ENCODE measurements at regions not wholly inside any gene's neighbourhood (a gene's known extent, or its start where the extent isn't known, plus 50 kb on each side); places are given as distances from the start of the nearest gene placed in this dataset.
"Not testable (repeated sequence)": the region's sequence is repeated elsewhere in the genome, so short reads cannot be mapped to it uniquely, and the experiment has no call there.

GRCh38 chr5:136565457-136565856 is 200.1 kb upstream of the TRPC7 start:
- not testable (repeated sequence) for H3K4me2 ChIP-seq (ENCODE audit: insufficient read depth, low read length); H3K79me2 ChIP-seq (ENCODE audit: insufficient read depth, low read length); H2AFZ ChIP-seq (ENCODE audit: low read depth, low read length); H3K27ac ChIP-seq (ENCODE audit: low read length); DNase-seq; H3K9ac ChIP-seq (ENCODE audit: low read depth, low read length); H4K20me1 ChIP-seq (ENCODE audit: insufficient read depth, low read length); H3K4me3 ChIP-seq (ENCODE audit: low read depth in 1 of 2, low read length in 2 of 2); H3K36me3 ChIP-seq (ENCODE audit: insufficient read depth, low read length); ATAC-seq (ENCODE audit: insufficient read depth, low read depth); H3K4me1 ChIP-seq (ENCODE audit: insufficient read depth, low read length); H3K27me3 ChIP-seq (ENCODE audit: insufficient read depth, low read length, poor library complexity); H3K9me3 ChIP-seq (ENCODE audit: insufficient read depth, low read length, severe bottlenecking)

DNA sequence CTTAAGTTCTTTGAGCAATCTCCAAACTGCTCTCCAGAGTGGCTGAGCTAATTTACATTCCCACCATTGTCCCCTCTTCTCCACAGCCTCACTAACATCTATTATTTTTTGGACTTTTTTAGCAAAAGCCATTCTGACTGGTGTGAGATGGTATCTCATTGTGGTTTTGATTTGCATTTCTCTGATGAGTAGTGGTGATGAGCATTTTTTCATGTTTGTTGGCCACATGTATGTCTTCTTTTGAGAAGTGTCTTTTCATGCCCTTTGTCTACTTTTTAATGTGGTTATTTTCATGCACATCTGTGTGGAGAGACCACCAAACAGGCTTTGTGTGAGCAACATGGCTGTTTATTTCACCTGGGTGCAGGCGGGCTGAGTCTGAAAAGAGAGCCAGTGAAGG is 199.7 kb upstream of the TRPC7 start:
- not testable (repeated sequence) for H3K9me3 ChIP-seq (ENCODE audit: insufficient read depth, low read length, severe bottlenecking); H3K27me3 ChIP-seq (ENCODE audit: insufficient read depth, low read length, poor library complexity); H4K20me1 ChIP-seq (ENCODE audit: insufficient read depth, low read length); H3K9ac ChIP-seq (ENCODE audit: low read depth, low read length); H3K4me1 ChIP-seq (ENCODE audit: insufficient read depth, low read length); H2AFZ ChIP-seq (ENCODE audit: low read depth, low read length); H3K4me2 ChIP-seq (ENCODE audit: insufficient read depth, low read length); H3K4me3 ChIP-seq (ENCODE audit: low read depth in 1 of 2, low read length in 2 of 2); H3K79me2 ChIP-seq (ENCODE audit: insufficient read depth, low read length); H3K27ac ChIP-seq (ENCODE audit: low read length); H3K36me3 ChIP-seq (ENCODE audit: insufficient read depth, low read length); DNase-seq
- peak; percentile 47; the same call in 2 of the 3 replicates for ATAC-seq (ENCODE audit: insufficient read depth, low read depth)

DNA sequence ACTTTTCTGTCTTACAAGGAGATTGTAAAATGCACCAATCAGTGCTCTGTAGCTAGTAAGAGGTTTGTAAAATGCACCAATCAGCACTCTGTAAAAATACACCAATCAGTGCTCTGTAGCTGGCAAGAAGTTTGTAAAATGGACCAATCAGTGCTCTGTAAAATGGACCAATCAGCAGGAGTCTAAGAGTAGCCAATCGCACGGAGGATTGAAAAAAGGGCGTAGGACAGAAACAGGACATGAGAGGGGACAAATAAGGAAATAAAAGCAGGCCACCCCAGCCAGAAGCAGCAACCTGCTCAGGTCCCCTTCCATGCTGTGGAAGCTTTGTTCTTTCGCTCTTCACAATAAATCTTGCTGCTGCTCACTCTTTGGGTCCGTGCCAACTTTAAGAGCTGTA is 199.1 kb upstream of the TRPC7 start:
- H2AFZ ChIP-seq (ENCODE audit: low read depth, low read length); H3K4me1 ChIP-seq (ENCODE audit: insufficient read depth, low read length); DNase-seq; H3K27me3 ChIP-seq (ENCODE audit: insufficient read depth, low read length, poor library complexity); H3K79me2 ChIP-seq (ENCODE audit: insufficient read depth, low read length); H3K4me2 ChIP-seq (ENCODE audit: insufficient read depth, low read length); ATAC-seq (ENCODE audit: insufficient read depth, low read depth); H3K36me3 ChIP-seq (ENCODE audit: insufficient read depth, low read length); H3K9ac ChIP-seq (ENCODE audit: low read depth, low read length); H3K9me3 ChIP-seq (ENCODE audit: insufficient read depth, low read length, severe bottlenecking); H3K27ac ChIP-seq (ENCODE audit: low read length); H3K4me3 ChIP-seq (ENCODE audit: low read depth in 1 of 2, low read length in 2 of 2); H4K20me1 ChIP-seq (ENCODE audit: insufficient read depth, low read length): not testable (repeated sequence)

DNA sequence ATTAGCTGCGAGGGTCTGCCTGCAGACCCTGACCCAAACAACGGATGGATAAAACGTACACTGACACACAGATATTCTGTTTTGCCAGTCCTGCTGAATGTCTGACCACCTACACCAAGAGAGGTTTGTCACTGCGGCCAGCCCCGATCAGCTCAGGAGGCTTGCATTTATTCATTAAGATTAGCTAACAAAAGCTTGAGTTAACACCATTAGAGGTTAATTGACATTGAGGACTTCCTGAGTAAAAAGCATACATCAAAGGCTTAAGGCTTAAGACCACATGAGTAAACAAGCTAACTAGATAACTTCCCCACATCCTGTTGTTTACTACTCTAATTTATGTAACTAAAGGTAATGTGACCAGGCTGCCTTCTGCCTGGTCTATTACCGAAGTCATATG is 198.1 kb upstream of the TRPC7 start:
- Histone ChIP-seq H2AFZ (ENCODE audit: low read depth, low read length) (no peak overlapping the region), H3K36me3 (ENCODE audit: insufficient read depth, low read length) (no peaks in the 10 kb centered on the region), H4K20me1 (ENCODE audit: insufficient read depth, low read length) (no peaks in the 10 kb centered on the region), H3K4me2 (ENCODE audit: insufficient read depth, low read length) (no peak overlapping the region), H3K9ac (ENCODE audit: low read depth, low read length) (no peak overlapping the region), H3K4me3 (ENCODE audit: low read depth in 1 of 2, low read length in 2 of 2) (no peak overlapping the region), H3K79me2 (ENCODE audit: insufficient read depth, low read length) (no peaks in the 10 kb centered on the region), H3K4me1 (ENCODE audit: insufficient read depth, low read length) (no peaks in the 10 kb centered on the region), H3K9me3 (ENCODE audit: insufficient read depth, low read length, severe bottlenecking) (no peaks in the 10 kb centered on the region), H3K27ac (ENCODE audit: low read length) (no peak overlapping the region), H3K27me3 (ENCODE audit: insufficient read depth, low read length, poor library complexity) (peaks cover 4% of the 10 kb centered on the region)
- TF ChIP-seq, protein P1, sequence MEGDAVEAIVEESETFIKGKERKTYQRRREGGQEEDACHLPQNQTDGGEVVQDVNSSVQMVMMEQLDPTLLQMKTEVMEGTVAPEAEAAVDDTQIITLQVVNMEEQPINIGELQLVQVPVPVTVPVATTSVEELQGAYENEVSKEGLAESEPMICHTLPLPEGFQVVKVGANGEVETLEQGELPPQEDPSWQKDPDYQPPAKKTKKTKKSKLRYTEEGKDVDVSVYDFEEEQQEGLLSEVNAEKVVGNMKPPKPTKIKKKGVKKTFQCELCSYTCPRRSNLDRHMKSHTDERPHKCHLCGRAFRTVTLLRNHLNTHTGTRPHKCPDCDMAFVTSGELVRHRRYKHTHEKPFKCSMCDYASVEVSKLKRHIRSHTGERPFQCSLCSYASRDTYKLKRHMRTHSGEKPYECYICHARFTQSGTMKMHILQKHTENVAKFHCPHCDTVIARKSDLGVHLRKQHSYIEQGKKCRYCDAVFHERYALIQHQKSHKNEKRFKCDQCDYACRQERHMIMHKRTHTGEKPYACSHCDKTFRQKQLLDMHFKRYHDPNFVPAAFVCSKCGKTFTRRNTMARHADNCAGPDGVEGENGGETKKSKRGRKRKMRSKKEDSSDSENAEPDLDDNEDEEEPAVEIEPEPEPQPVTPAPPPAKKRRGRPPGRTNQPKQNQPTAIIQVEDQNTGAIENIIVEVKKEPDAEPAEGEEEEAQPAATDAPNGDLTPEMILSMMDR (IDR thresholded peaks at IDR 0.05; ENCODE audit: borderline replicate concordance, extremely low read depth, low read length, poor library complexity, severe bottlenecking): no peak
- no peak for TF ChIP-seq EZH2 (IDR thresholded peaks at IDR 0.05; ENCODE audit: borderline replicate concordance, low read depth, low read length, severe bottlenecking)
- no peak for DNase-seq
- no peak for ATAC-seq (ENCODE audit: insufficient read depth, low read depth)

DNA sequence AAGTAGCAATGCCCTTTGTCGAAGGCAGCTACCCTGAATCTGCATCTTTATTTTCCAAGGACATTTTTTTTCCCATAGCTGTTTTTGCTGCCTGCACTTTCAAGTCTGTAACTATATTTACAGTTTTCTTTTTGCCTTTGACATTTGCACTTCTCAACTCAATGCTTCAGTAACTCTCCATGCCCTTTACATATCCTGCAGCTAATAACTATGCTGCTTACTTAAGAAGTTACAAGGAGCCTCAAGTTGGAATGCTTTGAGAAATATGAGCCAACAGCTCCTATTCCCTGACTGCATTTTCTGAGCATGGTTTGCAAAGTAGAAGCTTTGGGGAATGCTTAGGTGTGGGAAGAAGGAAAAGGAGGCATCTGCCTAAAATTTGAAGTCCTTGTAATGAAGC is 194.8 kb upstream of the TRPC7 start:
- TF ChIP-seq, protein P1 (IDR thresholded peaks at IDR 0.05; ENCODE audit: borderline replicate concordance, extremely low read depth, low read length, poor library complexity, severe bottlenecking): no peak
- no peaks in the 10 kb centered on the region for H3K4me1 ChIP-seq (ENCODE audit: insufficient read depth, low read length)
- no peaks in the 10 kb centered on the region for H3K79me2 ChIP-seq (ENCODE audit: insufficient read depth, low read length)
- peaks cover 4% of the 10 kb centered on the region for H3K27me3 ChIP-seq (ENCODE audit: insufficient read depth, low read length, poor library complexity)
- no peaks in the 10 kb centered on the region for H3K36me3 ChIP-seq (ENCODE audit: insufficient read depth, low read length)
- no peaks in the 10 kb centered on the region for H4K20me1 ChIP-seq (ENCODE audit: insufficient read depth, low read length)
- no peak overlapping the region for H3K4me3 ChIP-seq (ENCODE audit: low read depth in 1 of 2, low read length in 2 of 2)
- H3K9ac ChIP-seq (ENCODE audit: low read depth, low read length): no peak overlapping the region
- no peak overlapping the region for H3K4me2 ChIP-seq (ENCODE audit: insufficient read depth, low read length)
- no peak for ATAC-seq (ENCODE audit: insufficient read depth, low read depth)
- H2AFZ ChIP-seq (ENCODE audit: low read depth, low read length): no peak overlapping the region
- DNase-seq: no peak
- no peak overlapping the region for H3K27ac ChIP-seq (ENCODE audit: low read length)
- no peaks in the 10 kb centered on the region for H3K9me3 ChIP-seq (ENCODE audit: insufficient read depth, low read length, severe bottlenecking)

Measured in DND-41 (cell line).